Thyroid gland (tissue), 4 donors: ENCODE measurements at regions not wholly inside any gene's neighbourhood (a gene's known extent, or its start where the extent isn't known, plus 50 kb on each side); places are given as distances from the start of the nearest gene placed in this dataset.

Source experiments
- POLR2A ChIP-seq, 2 donors: fragments of 450-650 bp; IDR thresholded peaks; one replicate each; pipeline ENCODE4 v1.6.1; 2017; ENCODE audit warnings: antibody characterized with exemption in 2 of 2, mild to moderate bottlenecking in 2 of 2, moderate library complexity in 1 of 2
- TF ChIP-seq, protein P1 (sequence below), 6 experiments: fragments of 200-600 bp in 3 of 6; fragments of 450-650 bp in 3 of 6; sonication (generic) in 3 of 6; IDR thresholded peaks; one replicate each; pipeline ENCODE4 v1.5.1; 2016 to 2019; ENCODE audit warnings: antibody characterized with exemption in 6 of 6, mild to moderate bottlenecking in 2 of 6, inconsistent platforms in 1 of 6, moderate library complexity in 1 of 6

DNA sequence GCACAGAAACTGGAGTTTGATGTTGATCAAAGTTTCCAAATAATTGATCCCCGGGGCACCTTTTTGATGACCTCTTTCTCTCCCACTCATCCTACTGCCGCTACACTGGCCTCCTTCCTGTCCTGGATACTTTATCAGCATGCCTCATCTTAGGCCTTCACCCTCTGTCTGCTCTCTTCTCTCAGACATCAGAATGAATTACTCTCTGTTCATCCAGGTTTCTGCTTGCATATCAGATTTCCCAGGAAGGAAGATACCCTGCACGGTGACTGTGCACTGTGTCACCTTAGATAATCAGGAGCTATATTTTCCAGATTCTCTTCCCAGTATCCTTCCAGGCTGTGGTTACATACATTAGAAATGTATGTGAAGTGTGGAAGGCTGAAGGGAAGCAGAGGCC is 397.0 kb downstream of the DIRAS2 start:
- no peak for TF ChIP-seq POLR2A (IDR thresholded peaks at IDR 0.05)
- TF ChIP-seq, protein P1, sequence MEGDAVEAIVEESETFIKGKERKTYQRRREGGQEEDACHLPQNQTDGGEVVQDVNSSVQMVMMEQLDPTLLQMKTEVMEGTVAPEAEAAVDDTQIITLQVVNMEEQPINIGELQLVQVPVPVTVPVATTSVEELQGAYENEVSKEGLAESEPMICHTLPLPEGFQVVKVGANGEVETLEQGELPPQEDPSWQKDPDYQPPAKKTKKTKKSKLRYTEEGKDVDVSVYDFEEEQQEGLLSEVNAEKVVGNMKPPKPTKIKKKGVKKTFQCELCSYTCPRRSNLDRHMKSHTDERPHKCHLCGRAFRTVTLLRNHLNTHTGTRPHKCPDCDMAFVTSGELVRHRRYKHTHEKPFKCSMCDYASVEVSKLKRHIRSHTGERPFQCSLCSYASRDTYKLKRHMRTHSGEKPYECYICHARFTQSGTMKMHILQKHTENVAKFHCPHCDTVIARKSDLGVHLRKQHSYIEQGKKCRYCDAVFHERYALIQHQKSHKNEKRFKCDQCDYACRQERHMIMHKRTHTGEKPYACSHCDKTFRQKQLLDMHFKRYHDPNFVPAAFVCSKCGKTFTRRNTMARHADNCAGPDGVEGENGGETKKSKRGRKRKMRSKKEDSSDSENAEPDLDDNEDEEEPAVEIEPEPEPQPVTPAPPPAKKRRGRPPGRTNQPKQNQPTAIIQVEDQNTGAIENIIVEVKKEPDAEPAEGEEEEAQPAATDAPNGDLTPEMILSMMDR (IDR thresholded peaks at IDR 0.05) = no peak
